D341Med (cell line): ENCODE measurements at regions not wholly inside any gene's neighbourhood (a gene's known extent, or its start where the extent isn't known, plus 50 kb on each side); places are given as distances from the start of the nearest gene placed in this dataset.
"Not testable (repeated sequence)": the region's sequence is repeated elsewhere in the genome, so short reads cannot be mapped to it uniquely, and the experiment has no call there.

Experiments used
- DNase-seq: peaks from one replicate; pipeline ENCODE4 v3.0.0; 2012; ENCODE audit warnings: low spot score

GRCh38 chr6:25124216-25124715, 154.9 kb upstream of the CARMIL1 start:
- DNase-seq: no peak

GRCh38 chr6:25125736-25126135, 153.4 kb upstream of the CARMIL1 start:
- DNase-seq: no peak

GRCh38 chr6:25127076-25127837, 151.9 kb upstream of the CARMIL1 start:
- DNase-seq: no peak

GRCh38 chr6:25130518-25130917, 148.7 kb upstream of the CARMIL1 start:
- no peak for DNase-seq

GRCh38 chr6:25132934-25133333, 146.2 kb upstream of the CARMIL1 start:
- no peak for DNase-seq

- no peak for DNase-seq
Measured at GRCh38 chr6:25133568-25133967, 145.6 kb upstream of the CARMIL1 start.

GRCh38 chr6:25136854-25137253, 142.3 kb upstream of the CARMIL1 start:
- DNase-seq: no peak

GRCh38 chr6:25137480-25137879, 141.7 kb upstream of the CARMIL1 start:
- no peak for DNase-seq

GRCh38 chr6:25137916-25138232, 141.3 kb upstream of the CARMIL1 start:
- no peak for DNase-seq

GRCh38 chr6:25138233-25138933, 140.8 kb upstream of the CARMIL1 start:
- no peak for DNase-seq

- no peak for DNase-seq
Measured at GRCh38 chr6:25138934-25139415, 140.2 kb upstream of the CARMIL1 start.

GRCh38 chr6:25139608-25140007, 139.6 kb upstream of the CARMIL1 start:
- not testable (repeated sequence) for DNase-seq

- no peak for DNase-seq
Measured at GRCh38 chr6:25142506-25142905, 136.7 kb upstream of the CARMIL1 start.

- DNase-seq: no peak
Measured at GRCh38 chr6:25144919-25145318, 134.3 kb upstream of the CARMIL1 start.

- no peak for DNase-seq
Measured at GRCh38 chr6:25147223-25147622, 132.0 kb upstream of the CARMIL1 start.

GRCh38 chr6:25150031-25150430, 129.1 kb upstream of the CARMIL1 start:
- DNase-seq: no peak

GRCh38 chr6:25150863-25151262, 128.3 kb upstream of the CARMIL1 start:
- no peak for DNase-seq

GRCh38 chr6:25153079-25153478, 126.1 kb upstream of the CARMIL1 start:
- DNase-seq: no peak

- no peak for DNase-seq
Measured at GRCh38 chr6:25154034-25154596, 125.1 kb upstream of the CARMIL1 start.

GRCh38 chr6:25155211-25155610, 124.0 kb upstream of the CARMIL1 start:
- DNase-seq: no peak

GRCh38 chr6:25156123-25156522, 123.1 kb upstream of the CARMIL1 start:
- DNase-seq: no peak

GRCh38 chr6:25157183-25157582, 122.0 kb upstream of the CARMIL1 start:
- DNase-seq: no peak

- DNase-seq: no peak
Measured at GRCh38 chr6:25157842-25158241, 121.3 kb upstream of the CARMIL1 start.
